ENCODE measurements at regions not wholly inside any gene's neighbourhood (a gene's known extent, or its start where the extent isn't known, plus 50 kb on each side); places are given as distances from the start of the nearest gene placed in this dataset.
"Not testable (repeated sequence)": the region's sequence is repeated elsewhere in the genome, so short reads cannot be mapped to it uniquely, and the experiment has no call there.

- Mint-ChIP-seq H3K36me3 (ENCODE audit: insufficient read depth) (peaks cover 3% of the 10 kb centered on the region), H3K27me3 (no peaks in the 10 kb centered on the region), H3K4me3 (no peak overlapping the region), H3K9me3 (peaks cover 4 to 9% of the 10 kb centered on the region in 2 donors), H3K4me1 (ENCODE audit: low read depth in 2 of 2) (no peaks in the 10 kb centered on the region), H3K27ac (no peak overlapping the region)
- DNase-seq, result no peak
- no peak for ATAC-seq (replicated peaks)
These were observed 690.0 kb upstream of the HS3ST1 start for GRCh38 chr4:12118651-12119213.

GRCh38 chr4:12116009-12116552 lies 687.4 kb upstream of the HS3ST1 start:
- no peak for DNase-seq
- no peak for ATAC-seq (replicated peaks)
- Mint-ChIP-seq H3K4me3 (no peak overlapping the region), H3K27ac (no peak overlapping the region), H3K36me3 (ENCODE audit: insufficient read depth) (no peaks in the 10 kb centered on the region), H3K9me3 (peaks cover 6 to 9% of the 10 kb centered on the region in 2 donors), H3K4me1 (ENCODE audit: low read depth in 2 of 2) (no peaks in the 10 kb centered on the region), H3K27me3 (no peaks in the 10 kb centered on the region)

- no peak overlapping the region for H3K27ac Mint-ChIP-seq
- H3K36me3 Mint-ChIP-seq (ENCODE audit: insufficient read depth), result peaks cover 2% of the 10 kb centered on the region
- H3K9me3 Mint-ChIP-seq, result peaks cover 5 to 9% of the 10 kb centered on the region in 2 donors
- H3K4me3 Mint-ChIP-seq, result no peak overlapping the region
- H3K27me3 Mint-ChIP-seq, result no peaks in the 10 kb centered on the region
- no peaks in the 10 kb centered on the region for H3K4me1 Mint-ChIP-seq (ENCODE audit: low read depth in 2 of 2)
- ATAC-seq (replicated peaks), result no peak
- no peak for DNase-seq
These were observed 681.9 kb upstream of the HS3ST1 start for GRCh38 chr4:12110627-12111026.

GRCh38 chr4:12109056-12109455 lies 680.4 kb upstream of the HS3ST1 start:
- H3K4me3 Mint-ChIP-seq; ATAC-seq (replicated peaks); H3K36me3 Mint-ChIP-seq (ENCODE audit: insufficient read depth); H3K4me1 Mint-ChIP-seq (ENCODE audit: low read depth in 2 of 2); H3K27me3 Mint-ChIP-seq; H3K27ac Mint-ChIP-seq; DNase-seq; H3K9me3 Mint-ChIP-seq: not testable (repeated sequence)

- no peaks in the 10 kb centered on the region for H3K4me1 Mint-ChIP-seq (ENCODE audit: low read depth in 2 of 2)
- DNase-seq (no peak), ATAC-seq (replicated peaks) (no peak)
- no peak overlapping the region for H3K4me3 Mint-ChIP-seq
- peaks cover 2% of the 10 kb centered on the region for H3K36me3 Mint-ChIP-seq (ENCODE audit: insufficient read depth)
- H3K27ac Mint-ChIP-seq, result no peak overlapping the region
- peaks cover 4 to 8% of the 10 kb centered on the region in 2 donors for H3K9me3 Mint-ChIP-seq
- H3K27me3 Mint-ChIP-seq, result no peaks in the 10 kb centered on the region
These were observed 676.8 kb upstream of the HS3ST1 start for GRCh38 chr4:12105519-12105918.

- H3K4me1 Mint-ChIP-seq (ENCODE audit: low read depth in 2 of 2); H3K4me3 Mint-ChIP-seq; H3K27me3 Mint-ChIP-seq; H3K27ac Mint-ChIP-seq; ATAC-seq (replicated peaks); H3K36me3 Mint-ChIP-seq (ENCODE audit: insufficient read depth); DNase-seq: not testable (repeated sequence)
- H3K9me3 Mint-ChIP-seq, result peaks cover 6 to 15% of the 10 kb centered on the region in 2 donors
These were observed 661.2 kb upstream of the HS3ST1 start for GRCh38 chr4:12089920-12090319.

- Mint-ChIP-seq H3K4me1 (ENCODE audit: low read depth in 2 of 2) (no peaks in the 10 kb centered on the region), H3K9me3 (peaks cover 0 to 6% of the 10 kb centered on the region in 2 donors), H3K27ac (no peak overlapping the region), H3K27me3 (no peaks in the 10 kb centered on the region), H3K4me3 (no peak overlapping the region), H3K36me3 (ENCODE audit: insufficient read depth) (no peaks in the 10 kb centered on the region)
- ATAC-seq (replicated peaks), result no peak
- no peak for DNase-seq
These were observed 656.0 kb upstream of the HS3ST1 start for GRCh38 chr4:12084690-12085089.

GRCh38 chr4:12071316-12071715 lies 642.6 kb upstream of the HS3ST1 start:
- Mint-ChIP-seq H3K27me3 (no peaks in the 10 kb centered on the region), H3K36me3 (ENCODE audit: insufficient read depth) (no peaks in the 10 kb centered on the region), H3K4me1 (ENCODE audit: low read depth in 2 of 2) (no peaks in the 10 kb centered on the region), H3K27ac (no peak overlapping the region), H3K4me3 (no peak overlapping the region), H3K9me3 (peaks cover 7 to 8% of the 10 kb centered on the region in 2 donors)
- DNase-seq (no peak), ATAC-seq (replicated peaks) (no peak)

- Mint-ChIP-seq H3K36me3 (ENCODE audit: insufficient read depth) (no peaks in the 10 kb centered on the region), H3K9me3 (peaks cover 8 to 11% of the 10 kb centered on the region in 2 donors), H3K4me3 (no peak overlapping the region), H3K27me3 (no peaks in the 10 kb centered on the region), H3K4me1 (ENCODE audit: low read depth in 2 of 2) (no peaks in the 10 kb centered on the region), H3K27ac (no peak overlapping the region)
- DNase-seq (no peak), ATAC-seq (replicated peaks) (no peak)
These were observed 625.3 kb upstream of the HS3ST1 start for GRCh38 chr4:12053966-12054365.

GRCh38 chr4:12053556-12053955 lies 624.9 kb upstream of the HS3ST1 start:
- no peak for DNase-seq
- no peak overlapping the region for H3K4me3 Mint-ChIP-seq
- ATAC-seq (replicated peaks), result no peak

GRCh38 chr4:12050357-12050756 lies 621.7 kb upstream of the HS3ST1 start:
- no peaks in the 10 kb centered on the region for H3K4me1 Mint-ChIP-seq (ENCODE audit: low read depth in 2 of 2)
- no peak overlapping the region for H3K4me3 Mint-ChIP-seq
- H3K36me3 Mint-ChIP-seq (ENCODE audit: insufficient read depth), result no peaks in the 10 kb centered on the region
- no peaks in the 10 kb centered on the region for H3K27me3 Mint-ChIP-seq
- no peak for DNase-seq
- no peak overlapping the region for H3K27ac Mint-ChIP-seq
- ATAC-seq (replicated peaks), result no peak
- H3K9me3 Mint-ChIP-seq, result peaks cover 8 to 9% of the 10 kb centered on the region in 2 donors

More at GRCh38 chr4:12053556-12053955, 624.9 kb upstream of the HS3ST1 start:
- Mint-ChIP-seq H3K27me3 (no peaks in the 10 kb centered on the region), H3K36me3 (ENCODE audit: insufficient read depth) (no peaks in the 10 kb centered on the region), H3K27ac (no peak overlapping the region), H3K4me1 (ENCODE audit: low read depth in 2 of 2) (no peaks in the 10 kb centered on the region), H3K9me3 (peaks cover 8 to 11% of the 10 kb centered on the region in 2 donors)

GRCh38 chr4:12042818-12043217 lies 614.1 kb upstream of the HS3ST1 start:
- Mint-ChIP-seq H3K9me3 (peaks cover 8 to 9% of the 10 kb centered on the region in 2 donors), H3K36me3 (ENCODE audit: insufficient read depth) (no peaks in the 10 kb centered on the region)
- no peak for ATAC-seq (replicated peaks)

GRCh38 chr4:12041828-12042227 lies 613.1 kb upstream of the HS3ST1 start:
- Mint-ChIP-seq H3K4me1 (ENCODE audit: low read depth in 2 of 2) (no peaks in the 10 kb centered on the region), H3K4me3 (no peak overlapping the region), H3K27ac (no peak overlapping the region), H3K36me3 (ENCODE audit: insufficient read depth) (no peaks in the 10 kb centered on the region), H3K9me3 (peaks cover 8 to 9% of the 10 kb centered on the region in 2 donors), H3K27me3 (no peaks in the 10 kb centered on the region)
- no peak for DNase-seq
- ATAC-seq (replicated peaks), result no peak

More at GRCh38 chr4:12042818-12043217, 614.1 kb upstream of the HS3ST1 start:
- no peak overlapping the region for H3K27ac Mint-ChIP-seq
- no peak overlapping the region for H3K4me3 Mint-ChIP-seq
- DNase-seq, result no peak
- H3K4me1 Mint-ChIP-seq (ENCODE audit: low read depth in 2 of 2), result no peaks in the 10 kb centered on the region
- H3K27me3 Mint-ChIP-seq, result no peaks in the 10 kb centered on the region

- no peaks in the 10 kb centered on the region for H3K27me3 Mint-ChIP-seq
- no peak overlapping the region for H3K27ac Mint-ChIP-seq
- no peaks in the 10 kb centered on the region for H3K4me1 Mint-ChIP-seq (ENCODE audit: low read depth in 2 of 2)
- DNase-seq (no peak), ATAC-seq (replicated peaks) (no peak)
- peaks cover 8 to 9% of the 10 kb centered on the region in 2 donors for H3K9me3 Mint-ChIP-seq
- H3K36me3 Mint-ChIP-seq (ENCODE audit: insufficient read depth), result no peaks in the 10 kb centered on the region
- H3K4me3 Mint-ChIP-seq, result no peak overlapping the region
These were observed 607.8 kb upstream of the HS3ST1 start for GRCh38 chr4:12036450-12036849.
